GM18508 (cell line): ENCODE measurements at regions not wholly inside any gene's neighbourhood (a gene's known extent, or its start where the extent isn't known, plus 50 kb on each side); places are given as distances from the start of the nearest gene placed in this dataset.
"Not testable (repeated sequence)": the region's sequence is repeated elsewhere in the genome, so short reads cannot be mapped to it uniquely, and the experiment has no call there.

ENCODE experiments used
- ATAC-seq: cut with Tn5 transposase; IDR thresholded peaks from one replicate; pipeline ENCODE4 v1.9.1; 2021; ENCODE audit warnings: moderate number of reproducible peaks; ENCODE audit not compliant: insufficient read depth, unreplicated experiment

DNA sequence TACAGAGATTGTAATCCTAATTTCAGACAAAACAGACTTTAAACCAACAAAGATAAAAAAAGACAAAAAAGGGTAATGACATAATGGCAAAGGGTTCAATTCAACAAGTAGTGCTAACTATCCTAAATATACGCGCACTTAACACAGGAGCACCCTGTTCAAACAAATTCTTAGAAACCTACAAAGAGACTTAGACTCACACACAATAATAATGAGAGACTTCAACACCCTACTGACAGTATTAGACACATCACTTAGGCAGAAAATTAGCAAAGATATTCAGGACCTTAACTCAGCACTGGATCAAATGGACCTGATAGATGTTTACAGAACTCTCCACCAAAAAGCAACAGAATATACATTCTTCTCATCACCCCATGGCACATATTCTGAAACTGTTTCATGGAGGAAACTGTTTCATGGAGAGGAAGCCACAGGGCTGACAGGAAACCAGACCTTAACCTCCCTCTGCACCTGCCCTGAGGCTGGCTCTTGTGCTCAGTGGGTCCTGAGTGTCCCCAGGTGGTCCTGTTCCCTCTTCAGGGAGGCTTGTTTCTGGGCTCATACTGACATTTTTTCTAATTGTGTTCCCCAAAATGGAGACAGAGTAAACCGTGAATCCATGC is 54.7 kb downstream of the OR4M2 start:
- not testable (repeated sequence) for ATAC-seq

GRCh38 chr15:22137572-22137971 is 57.2 kb downstream of the OR4M2 start:
- ATAC-seq, result not testable (repeated sequence)

DNA sequence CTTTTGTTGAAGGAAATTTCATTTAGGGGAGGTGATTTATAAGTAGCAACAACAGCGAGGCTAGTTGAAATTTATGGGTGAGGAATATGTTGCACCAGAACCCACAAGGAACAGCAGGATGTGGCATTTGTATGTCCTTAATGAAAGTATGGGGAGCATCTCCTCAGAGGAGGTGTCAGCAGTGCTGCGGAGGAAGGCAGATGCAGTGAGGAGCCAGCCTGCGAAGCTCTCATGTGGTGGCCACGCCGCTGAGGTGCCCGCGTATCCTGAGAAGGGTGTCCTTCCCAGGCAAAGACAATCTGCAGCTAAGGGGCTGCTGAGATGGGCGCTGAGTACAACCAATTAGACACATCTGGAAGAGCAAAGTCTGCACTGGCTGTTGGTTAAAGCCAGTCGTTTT is 60.8 kb downstream of the OR4M2 start:
- not testable (repeated sequence) for ATAC-seq

- peak; percentile 50 for ATAC-seq
These were observed 67.8 kb downstream of the OR4M2 start for GRCh38 chr15:22148109-22148508.

- not testable (repeated sequence) for ATAC-seq
These were observed 77.9 kb downstream of the OR4M2 start for GRCh38 chr15:22158243-22158642.

GRCh38 chr15:22160283-22160682 is 80.0 kb downstream of the OR4M2 start:
- ATAC-seq, result not testable (repeated sequence)

DNA sequence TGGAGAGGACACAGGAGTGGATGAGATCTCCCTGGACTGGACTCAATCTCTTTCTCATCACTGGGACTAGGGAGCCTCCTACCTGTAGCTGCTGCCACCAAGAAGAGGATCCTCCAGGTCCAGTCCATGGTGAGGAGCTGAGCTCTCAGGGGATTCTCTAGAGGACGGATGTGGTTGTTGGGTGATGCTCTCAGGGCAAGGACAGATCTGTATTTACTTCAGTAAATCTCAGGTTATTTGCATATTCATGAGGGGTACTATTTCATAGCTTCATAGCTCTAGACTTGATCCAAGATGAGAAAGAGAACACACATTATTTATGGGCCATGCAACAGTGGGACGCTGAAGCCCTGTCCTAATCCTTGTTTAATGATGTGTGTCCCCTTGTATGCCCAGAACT is 80.4 kb downstream of the OR4M2 start:
- ATAC-seq, result peak; percentile 79

- ATAC-seq, result peak; percentile 64
These were observed 81.1 kb downstream of the OR4M2 start for GRCh38 chr15:22161398-22161797.

GRCh38 chr15:22163715-22164114 is 83.4 kb downstream of the OR4M2 start:
- ATAC-seq, result not testable (repeated sequence)

GRCh38 chr15:22167521-22167920 is 87.2 kb downstream of the OR4M2 start:
- not testable (repeated sequence) for ATAC-seq

GRCh38 chr15:22173029-22173998 is 93.0 kb downstream of the OR4M2 start:
- peak; percentile 50 for ATAC-seq

DNA sequence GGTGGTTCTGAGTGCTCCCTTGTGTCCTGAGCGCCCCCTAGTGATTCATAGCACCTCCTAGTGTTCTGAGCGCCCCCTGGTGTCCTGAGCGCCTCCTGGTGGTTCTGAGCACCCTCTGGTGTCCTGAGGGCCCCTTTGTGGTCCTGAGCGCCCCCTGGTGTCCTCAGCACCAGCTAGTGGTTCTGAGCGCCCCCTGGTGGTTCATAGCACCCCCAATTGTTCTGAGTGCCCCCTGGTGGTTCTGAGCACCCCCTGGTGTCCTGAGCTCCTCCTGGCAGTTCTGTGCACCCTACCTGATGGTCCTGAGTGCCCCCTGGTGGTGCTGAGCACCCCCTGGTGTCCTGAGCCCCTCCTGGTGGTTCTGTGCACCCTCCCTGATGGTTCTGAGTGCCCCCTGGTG is 93.8 kb downstream of the OR4M2 start:
- peak; percentile 47 for ATAC-seq

DNA sequence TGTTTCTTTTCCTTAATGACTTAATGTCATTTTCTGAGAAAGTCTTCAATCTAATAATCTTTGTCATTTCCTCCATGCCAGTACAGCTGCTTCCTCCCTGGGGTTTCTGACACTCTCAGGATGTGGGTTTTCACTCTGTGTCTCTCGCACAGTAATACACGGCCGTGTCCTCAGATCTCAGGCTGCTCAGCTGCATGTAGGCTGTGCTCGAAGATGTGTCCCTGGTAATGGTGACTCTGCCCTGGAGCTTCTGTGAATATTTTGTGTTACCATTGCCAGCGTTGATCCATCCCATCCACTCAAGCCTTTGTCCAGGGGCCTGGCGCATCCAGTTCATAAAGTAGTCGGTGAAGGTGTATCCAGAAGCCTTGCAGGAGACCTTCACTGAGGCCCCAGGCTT is 97.6 kb downstream of the OR4M2 start:
- not testable (repeated sequence) for ATAC-seq

- ATAC-seq, result not testable (repeated sequence)
These were observed 98.1 kb downstream of the OR4M2 start for GRCh38 chr15:22178438-22178837.

GRCh38 chr15:22179043-22179442 is 98.7 kb downstream of the OR4M2 start:
- not testable (repeated sequence) for ATAC-seq

DNA sequence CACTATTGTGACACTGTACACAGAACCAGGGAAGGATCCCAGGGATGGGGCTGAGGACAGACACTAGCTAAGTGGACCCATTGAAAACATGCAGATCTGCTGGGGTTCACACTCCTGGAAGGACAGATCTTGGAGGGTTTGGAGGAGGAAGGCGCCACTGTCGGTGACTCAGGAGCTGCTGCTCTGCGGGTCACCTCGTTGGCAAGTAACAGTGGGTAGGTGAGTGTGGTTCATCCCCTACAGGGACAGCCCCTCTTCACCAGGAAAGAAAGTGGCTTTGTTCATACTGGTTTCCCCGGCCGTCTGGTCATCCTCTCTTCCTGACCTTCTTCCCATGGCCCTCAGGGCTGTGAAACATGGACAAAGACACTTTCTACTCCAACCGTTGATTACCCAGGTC is 100.3 kb downstream of the OR4M2 start:
- not testable (repeated sequence) for ATAC-seq

DNA sequence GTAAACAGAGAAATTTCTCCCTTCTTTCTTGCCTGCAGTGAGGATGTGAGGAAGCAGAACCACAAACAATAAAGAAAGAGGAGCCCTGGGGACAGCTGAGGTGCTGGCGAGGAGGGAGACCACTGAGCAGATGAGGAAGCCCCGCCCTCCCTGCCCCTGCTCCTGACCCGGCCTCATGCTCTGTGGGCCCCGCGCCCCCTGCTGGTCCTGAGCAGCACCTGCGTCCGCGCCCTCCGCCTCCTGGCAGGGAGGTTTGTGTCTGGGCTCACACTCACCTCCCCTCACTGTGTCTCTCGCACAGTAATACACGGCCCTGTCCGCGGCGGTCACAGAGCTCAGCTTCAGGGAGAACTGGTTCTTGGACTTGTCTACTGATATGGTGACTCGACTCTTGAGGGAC is 104.4 kb downstream of the OR4M2 start:
- ATAC-seq, result not testable (repeated sequence)

DNA sequence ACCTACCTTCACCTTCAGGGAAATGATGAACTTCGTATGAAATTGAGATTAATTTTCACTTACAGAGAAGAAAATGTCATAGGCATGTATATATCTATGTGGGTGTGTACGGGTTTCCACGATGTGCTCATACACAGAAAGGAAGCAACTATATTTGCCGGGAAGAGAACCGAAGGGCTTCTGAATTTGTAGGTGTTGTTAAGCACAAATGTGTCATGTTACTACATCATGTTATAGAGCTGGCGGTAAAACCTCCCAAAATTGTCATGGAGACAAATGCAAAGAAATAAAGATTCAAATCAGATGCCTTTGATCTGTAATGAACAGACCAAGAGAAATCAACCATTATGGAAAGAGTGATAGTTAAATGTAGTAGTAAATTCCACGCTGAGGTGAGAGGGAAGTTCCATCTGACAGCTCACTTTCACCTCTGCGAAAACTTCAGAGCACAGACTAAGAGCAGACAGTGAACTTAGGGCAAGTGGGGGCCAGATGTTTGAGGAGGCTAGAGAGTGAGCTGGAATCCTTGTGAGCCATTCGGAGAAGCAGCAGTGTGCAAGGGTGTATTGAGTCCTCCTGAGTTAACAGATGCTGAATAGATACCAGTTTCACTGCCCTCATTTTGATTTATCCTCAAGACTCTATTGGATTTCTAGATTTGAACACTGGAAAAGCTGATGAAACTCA is 106.7 kb downstream of the OR4M2 start:
- not testable (repeated sequence) for ATAC-seq

GRCh38 chr15:22191818-22192217 is 111.5 kb downstream of the OR4M2 start:
- not testable (repeated sequence) for ATAC-seq

GRCh38 chr15:22194739-22195617 is 114.7 kb downstream of the OR4M2 start:
- ATAC-seq, result not testable (repeated sequence)
